ENCODE measurements at regions not wholly inside any gene's neighbourhood (a gene's known extent, or its start where the extent isn't known, plus 50 kb on each side); places are given as distances from the start of the nearest gene placed in this dataset.

DNA sequence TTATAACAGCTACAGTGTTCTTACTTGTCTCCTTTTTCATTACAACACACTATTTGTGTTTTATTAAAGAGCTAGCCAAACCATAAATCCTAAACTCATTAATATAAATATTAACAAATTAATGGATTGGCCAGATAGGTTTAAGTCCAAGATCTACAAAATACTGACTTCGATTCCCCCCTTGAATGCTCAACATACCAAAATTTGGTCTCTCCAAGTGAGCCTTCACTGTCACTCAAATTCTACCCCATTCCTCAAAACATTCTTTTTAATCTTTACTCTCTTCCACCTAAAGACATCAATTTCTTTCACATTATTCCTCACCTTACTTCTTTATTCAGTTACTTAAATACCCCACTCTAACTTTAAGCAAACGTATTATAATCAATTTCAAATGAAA is 281.5 kb downstream of the ICOS start:
- TF ChIP-seq POLR2AphosphoS5 (IDR thresholded peaks at IDR 0.05; ENCODE audit: borderline replicate concordance, low read depth, low read length): no peak
- TF ChIP-seq EZH2 (IDR thresholded peaks at IDR 0.05): no peak
- TF ChIP-seq FOXP2 (optimal IDR thresholded peaks at IDR 0.05; ENCODE audit: control extremely low read depth, extremely low read length, insufficient read depth): no peak
